Loucy (cell line): ENCODE measurements at regions not wholly inside any gene's neighbourhood (a gene's known extent, or its start where the extent isn't known, plus 50 kb on each side); places are given as distances from the start of the nearest gene placed in this dataset.

Experiments
- CTCF ChIP-seq: fragments of 200-600 bp; sonication (generic); conservative IDR thresholded peaks from 2 replicates; pipeline ENCODE4 v1.5.1; 2014; ENCODE audit warnings: mild to moderate bottlenecking, antibody characterized with exemption, low read length
- EZH2phosphoT487 ChIP-seq: fragments of 200-600 bp; IDR thresholded peaks from 2 replicates; pipeline ENCODE4 v1.6.1; 2018; ENCODE audit warnings: antibody characterized with exemption, mild to moderate bottlenecking, moderate library complexity, borderline replicate concordance

DNA sequence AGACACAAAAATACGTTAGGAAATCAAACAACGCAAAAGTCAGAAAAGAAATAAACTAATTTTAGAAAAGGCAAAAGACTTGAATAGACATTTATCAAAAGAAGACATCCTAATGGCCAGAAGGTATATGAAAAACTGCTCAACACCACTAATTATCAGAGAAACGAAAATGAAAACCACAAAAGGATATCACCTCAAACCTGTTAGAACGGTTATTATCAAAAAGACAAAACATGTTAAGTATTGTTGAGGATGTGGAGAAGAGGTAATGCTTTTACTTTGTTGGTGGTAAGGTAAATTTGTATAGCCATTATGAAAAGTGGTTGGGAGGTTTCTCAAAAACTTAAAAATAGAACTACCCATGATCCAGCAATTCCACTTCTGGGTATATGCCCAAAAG lies 230.0 kb upstream of the RGMB start:
- TF ChIP-seq CTCF = no peak
- TF ChIP-seq EZH2phosphoT487 = no peak
